Retinal pigment epithelial cell (primary cell): ENCODE measurements at regions not wholly inside any gene's neighbourhood (a gene's known extent, or its start where the extent isn't known, plus 50 kb on each side); places are given as distances from the start of the nearest gene placed in this dataset.

Source experiments
- DNase-seq: peaks from one replicate; pipeline ENCODE4 v3.0.0-alpha.2; 2010; ENCODE audit warnings: low read depth
- H3K4me3 ChIP-seq: 2 replicates; pipeline ENCODE4 v1.5.1; 2011; ENCODE audit warnings: mild to moderate bottlenecking, low read length, control low read depth, moderate library complexity
- CTCF ChIP-seq: conservative IDR thresholded peaks from 2 replicates; pipeline ENCODE4 v1.5.1; 2011; ENCODE audit warnings: low read depth, low read length, control low read depth, inconsistent platforms

GRCh38 chr15:94107652-94108051, 123.7 kb upstream of the MCTP2 start:
- TF ChIP-seq CTCF: no peak
- no peak for DNase-seq
- H3K4me3 ChIP-seq: no peak overlapping the region

GRCh38 chr15:94105760-94106159, 125.6 kb upstream of the MCTP2 start:
- no peak for TF ChIP-seq CTCF
- H3K4me3 ChIP-seq: no peak overlapping the region
- no peak for DNase-seq

- DNase-seq: no peak
- TF ChIP-seq CTCF: no peak
- no peak overlapping the region for H3K4me3 ChIP-seq
Observed at GRCh38 chr15:94100863-94101262, 130.5 kb upstream of the MCTP2 start.

- no peak for TF ChIP-seq CTCF
- no peak overlapping the region for H3K4me3 ChIP-seq
- no peak for DNase-seq
Observed at GRCh38 chr15:94099574-94099960, 131.8 kb upstream of the MCTP2 start.

- DNase-seq: no peak
- TF ChIP-seq CTCF: no peak
- H3K4me3 ChIP-seq: no peak overlapping the region
Observed at GRCh38 chr15:94098921-94099573, 132.3 kb upstream of the MCTP2 start.

- no peak overlapping the region for H3K4me3 ChIP-seq
- no peak for TF ChIP-seq CTCF
- DNase-seq: no peak
Observed at GRCh38 chr15:94097552-94097951, 133.8 kb upstream of the MCTP2 start.

GRCh38 chr15:94094310-94094709, 137.1 kb upstream of the MCTP2 start:
- no peak for DNase-seq
- no peak overlapping the region for H3K4me3 ChIP-seq
- TF ChIP-seq CTCF: no peak
